Prostate gland (tissue), 2 donors: ENCODE measurements at regions not wholly inside any gene's neighbourhood (a gene's known extent, or its start where the extent isn't known, plus 50 kb on each side); places are given as distances from the start of the nearest gene placed in this dataset.

Experiments
- CTCF ChIP-seq, 4 experiments: fragments of 200-600 bp in 2 of 4; fragments of 450-650 bp in 2 of 4; sonication (generic) in 2 of 4; IDR thresholded peaks; 1 replicate in 3 of 4; 2 replicates in 1 of 4; pipeline ENCODE4 v1.5.1; 2016 to 2019; ENCODE audit warnings: antibody characterized with exemption in 4 of 4, mild to moderate bottlenecking in 2 of 4, moderate library complexity in 2 of 4
- POLR2A ChIP-seq: fragments of 450-650 bp; IDR thresholded peaks from one replicate; pipeline ENCODE4 v1.6.1; 2016; ENCODE audit warnings: antibody characterized with exemption, mild to moderate bottlenecking

- TF ChIP-seq CTCF (IDR thresholded peaks at IDR 0.05) (no peak), POLR2A (no peak)
Observed at GRCh38 chr3:55197021-55197420, 269.2 kb upstream of the LRTM1 start.
